ENCODE measurements at regions not wholly inside any gene's neighbourhood (a gene's known extent, or its start where the extent isn't known, plus 50 kb on each side); places are given as distances from the start of the nearest gene placed in this dataset.

DNA sequence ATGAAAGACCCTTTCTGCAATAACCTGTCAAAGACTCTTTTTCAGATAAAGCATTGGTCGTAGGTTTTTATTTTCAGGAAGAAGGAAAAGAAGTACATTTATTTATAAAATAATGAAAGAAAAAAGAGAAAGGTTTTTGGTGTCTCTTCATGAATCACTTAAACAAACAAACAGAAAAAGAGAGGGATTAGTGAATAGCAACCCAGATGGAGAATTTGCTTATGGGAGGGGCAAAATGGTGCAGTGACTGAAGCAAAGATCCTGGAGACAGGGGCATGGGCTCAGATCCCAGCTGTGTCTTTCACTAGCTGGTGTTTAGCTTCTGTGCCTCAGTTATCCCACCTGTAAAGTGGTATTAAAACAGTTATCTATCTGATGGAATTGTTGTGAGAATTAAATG is 78.6 kb upstream of the PFN2 start:
- Histone ChIP-seq H3K27me3 (replicated peaks; ENCODE audit: insufficient read depth, low read depth, low read length, poor library complexity) (no peaks in the 10 kb centered on the region), H3K9me3 (ENCODE audit: low read depth, low read length, poor library complexity, severe bottlenecking) (no peaks in the 10 kb centered on the region), H3K4me3 (ENCODE audit: low read depth, low read length, poor library complexity, severe bottlenecking) (no peak overlapping the region), H3K4me1 (ENCODE audit: insufficient read depth, low read length, poor library complexity, severe bottlenecking) (no peaks in the 10 kb centered on the region), H3K27ac (ENCODE audit: low read depth, low read length, poor library complexity, severe bottlenecking) (no peak overlapping the region), H3K36me3 (ENCODE audit: insufficient read depth, low read length, poor library complexity, severe bottlenecking) (no peaks in the 10 kb centered on the region)
- ChIA-PET CTCF (no interaction called here), POLR2A (ENCODE audit: low non-redundant PET) (no interaction called here)
- BruUV-seq (replicated peaks): no TSS peak
- intact Hi-C loops (cut with micrococcal nuclease; ENCODE audit: unreplicated experiment): no loop called here
- TF ChIP-seq, protein P1, sequence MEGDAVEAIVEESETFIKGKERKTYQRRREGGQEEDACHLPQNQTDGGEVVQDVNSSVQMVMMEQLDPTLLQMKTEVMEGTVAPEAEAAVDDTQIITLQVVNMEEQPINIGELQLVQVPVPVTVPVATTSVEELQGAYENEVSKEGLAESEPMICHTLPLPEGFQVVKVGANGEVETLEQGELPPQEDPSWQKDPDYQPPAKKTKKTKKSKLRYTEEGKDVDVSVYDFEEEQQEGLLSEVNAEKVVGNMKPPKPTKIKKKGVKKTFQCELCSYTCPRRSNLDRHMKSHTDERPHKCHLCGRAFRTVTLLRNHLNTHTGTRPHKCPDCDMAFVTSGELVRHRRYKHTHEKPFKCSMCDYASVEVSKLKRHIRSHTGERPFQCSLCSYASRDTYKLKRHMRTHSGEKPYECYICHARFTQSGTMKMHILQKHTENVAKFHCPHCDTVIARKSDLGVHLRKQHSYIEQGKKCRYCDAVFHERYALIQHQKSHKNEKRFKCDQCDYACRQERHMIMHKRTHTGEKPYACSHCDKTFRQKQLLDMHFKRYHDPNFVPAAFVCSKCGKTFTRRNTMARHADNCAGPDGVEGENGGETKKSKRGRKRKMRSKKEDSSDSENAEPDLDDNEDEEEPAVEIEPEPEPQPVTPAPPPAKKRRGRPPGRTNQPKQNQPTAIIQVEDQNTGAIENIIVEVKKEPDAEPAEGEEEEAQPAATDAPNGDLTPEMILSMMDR (conservative IDR thresholded peaks at IDR 0.05; ENCODE audit: low read depth, low read length): no peak
- no peak for TF ChIP-seq EZH2 (IDR thresholded peaks at IDR 0.05; ENCODE audit: borderline replicate concordance, low read depth, low read length, poor library complexity, severe bottlenecking)
- DNase-seq (ENCODE audit: low spot score): no peak

DNA sequence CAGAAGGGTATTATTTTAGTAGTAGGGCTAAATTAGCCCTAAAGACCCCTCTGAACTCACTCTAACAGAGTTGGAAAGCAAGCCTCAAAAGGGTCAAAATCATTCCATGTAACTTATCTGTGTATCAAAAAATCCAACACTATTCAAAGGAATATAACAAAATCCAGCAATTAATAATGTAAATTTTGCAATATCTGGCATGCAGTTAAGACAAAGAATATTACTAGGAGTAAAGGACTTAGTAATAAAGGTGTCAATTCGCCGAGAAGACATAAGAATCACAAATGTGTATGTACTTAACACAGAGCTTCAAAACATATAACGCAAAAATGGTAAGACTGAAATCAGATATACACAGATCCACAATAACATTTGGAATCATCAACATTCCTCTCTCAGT is 71.2 kb upstream of the PFN2 start:
- no peaks in the 10 kb centered on the region for H3K4me1 ChIP-seq (ENCODE audit: insufficient read depth, low read length, poor library complexity, severe bottlenecking)
- no peaks in the 10 kb centered on the region for H3K27me3 ChIP-seq (replicated peaks; ENCODE audit: insufficient read depth, low read depth, low read length, poor library complexity)
- no peak overlapping the region for H3K27ac ChIP-seq (ENCODE audit: low read depth, low read length, poor library complexity, severe bottlenecking)
- ChIA-PET POLR2A (ENCODE audit: low non-redundant PET) (no interaction called here), CTCF (no interaction called here)
- TF ChIP-seq, protein P1 (conservative IDR thresholded peaks at IDR 0.05; ENCODE audit: low read depth, low read length): no peak
- no peak for TF ChIP-seq EZH2 (IDR thresholded peaks at IDR 0.05; ENCODE audit: borderline replicate concordance, low read depth, low read length, poor library complexity, severe bottlenecking)
- no peaks in the 10 kb centered on the region for H3K36me3 ChIP-seq (ENCODE audit: insufficient read depth, low read length, poor library complexity, severe bottlenecking)
- H3K9me3 ChIP-seq (ENCODE audit: low read depth, low read length, poor library complexity, severe bottlenecking): peaks cover 12% of the 10 kb centered on the region
- no peak overlapping the region for H3K4me3 ChIP-seq (ENCODE audit: low read depth, low read length, poor library complexity, severe bottlenecking)
- intact Hi-C loops (cut with micrococcal nuclease; ENCODE audit: unreplicated experiment): no loop called here
- no peak for DNase-seq (ENCODE audit: low spot score)
- BruUV-seq (replicated peaks): no TSS peak

DNA sequence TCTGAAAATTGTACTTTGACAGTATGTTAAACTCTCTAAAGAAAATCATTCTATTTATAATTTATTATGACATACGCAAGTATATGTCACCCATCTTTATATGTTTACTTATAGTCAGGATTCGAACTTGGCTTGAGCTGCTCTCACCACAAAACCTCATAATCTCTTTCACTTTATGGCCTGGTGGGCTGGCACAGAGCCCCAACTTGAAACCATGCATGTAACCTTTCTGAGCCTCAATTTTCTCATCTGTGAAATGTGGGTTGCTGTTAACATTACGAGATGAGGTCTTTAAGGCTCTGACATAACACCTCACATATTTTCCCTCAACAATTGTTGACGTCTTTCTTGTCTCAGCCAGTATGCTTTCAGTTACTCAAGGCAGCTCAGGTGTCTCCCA is 69.4 kb upstream of the PFN2 start:
- ChIA-PET POLR2A (ENCODE audit: low non-redundant PET) (no interaction called here), CTCF (no interaction called here)
- no peak for DNase-seq (ENCODE audit: low spot score)
- no peaks in the 10 kb centered on the region for H3K36me3 ChIP-seq (ENCODE audit: insufficient read depth, low read length, poor library complexity, severe bottlenecking)
- intact Hi-C loops (cut with micrococcal nuclease; ENCODE audit: unreplicated experiment): no loop called here
- H3K27ac ChIP-seq (ENCODE audit: low read depth, low read length, poor library complexity, severe bottlenecking): no peak overlapping the region
- BruUV-seq (replicated peaks): no TSS peak
- peaks cover 12% of the 10 kb centered on the region for H3K9me3 ChIP-seq (ENCODE audit: low read depth, low read length, poor library complexity, severe bottlenecking)
- TF ChIP-seq, protein P1 (conservative IDR thresholded peaks at IDR 0.05; ENCODE audit: low read depth, low read length): no peak
- TF ChIP-seq EZH2 (IDR thresholded peaks at IDR 0.05; ENCODE audit: borderline replicate concordance, low read depth, low read length, poor library complexity, severe bottlenecking): no peak
- no peak overlapping the region for H3K4me3 ChIP-seq (ENCODE audit: low read depth, low read length, poor library complexity, severe bottlenecking)
- H3K4me1 ChIP-seq (ENCODE audit: insufficient read depth, low read length, poor library complexity, severe bottlenecking): no peaks in the 10 kb centered on the region
- H3K27me3 ChIP-seq (replicated peaks; ENCODE audit: insufficient read depth, low read depth, low read length, poor library complexity): no peaks in the 10 kb centered on the region
